Endothelial cell of umbilical vein (primary cell): ENCODE measurements at regions not wholly inside any gene's neighbourhood (a gene's known extent, or its start where the extent isn't known, plus 50 kb on each side); places are given as distances from the start of the nearest gene placed in this dataset.

Experiments used
- BruUV-seq: library from RNA; stranded (reverse); fragments of 400-500 nt; replicated peaks from 2 replicates; lab custom pipeline; 2021; lab: Mats Ljungman, UMichigan
- CTCF ChIA-PET: fragments of 300-600, 350-600 bp; sonication (Branson Sonifier 250); formaldehyde crosslinking; loops from one replicate; lab custom pipeline; 2021; ENCODE audit warnings: antibody characterized with exemption, inconsistent platforms; lab: Charles Lee
- POLR2A ChIA-PET: fragments of 300-600, 350-600 bp; sonication (Branson Sonifier 250); formaldehyde crosslinking; loops from one replicate; lab custom pipeline; 2021; ENCODE audit warnings: antibody characterized with exemption, inconsistent platforms; lab: Charles Lee
- DNase-seq: peaks from one replicate; pipeline ENCODE4 v3.0.0-alpha.2; 2011; ENCODE audit warnings: low read depth, low spot score
- FAIRE-seq: peaks from 2 replicates; lab custom pipeline; 2011; peaks lifted over from hg19 to GRCh38; lab: Jason Lieb, UNC
- H2AFZ ChIP-seq: 2 replicates; pipeline ENCODE4 v1.6.0; 2012; ENCODE audit warnings: low read depth, low read length, control low read depth, inconsistent platforms
- H3K27ac ChIP-seq: 2 replicates; pipeline ENCODE4 v1.5.1; 2011; ENCODE audit warnings: low read depth, mild to moderate bottlenecking, control low read depth, low read length, moderate library complexity; ENCODE audit not compliant: insufficient read depth
- H3K27me3 ChIP-seq, 2 experiments: 2 replicates each; pipeline versions ENCODE4 v1.6.0 to v1.6.1; 2011; ENCODE audit warnings: low read length in 2 of 2, mixed read lengths in 1 of 2; ENCODE audit not compliant: control insufficient read depth in 2 of 2, insufficient read depth in 2 of 2
- H3K36me3 ChIP-seq, 2 experiments: 2 replicates in 1 of 2; 3 replicates in 1 of 2; pipeline ENCODE4 v1.5.1; 2011; ENCODE audit warnings: low read length in 2 of 2, mild to moderate bottlenecking in 1 of 2, moderate library complexity in 1 of 2; ENCODE audit not compliant: control insufficient read depth in 2 of 2, insufficient read depth in 2 of 2; ENCODE audit errors: extremely low read depth in 1 of 2
- H3K4me1 ChIP-seq: 3 replicates; pipeline ENCODE4 v1.5.1; 2011; ENCODE audit warnings: mild to moderate bottlenecking, low read length; ENCODE audit not compliant: control insufficient read depth, insufficient read depth; ENCODE audit errors: extremely low read depth
- H3K4me2 ChIP-seq: 2 replicates; pipeline ENCODE4 v1.6.1; 2011; ENCODE audit warnings: low read length, control low read depth, mixed read lengths; ENCODE audit not compliant: insufficient read depth
- H3K4me3 ChIP-seq, 3 experiments: fragments of 200-600 bp in 1 of 3; sonication (generic), shearing (Covaris generic) in 1 of 3; replicated peaks in 1 of 3; 2 replicates each; pipeline ENCODE4 v1.5.1; 2011 to 2016; ENCODE audit warnings: control low read depth in 3 of 3, low read length in 3 of 3, mild to moderate bottlenecking in 2 of 3, inconsistent platforms in 1 of 3, low read depth in 1 of 3, moderate library complexity in 1 of 3; ENCODE audit not compliant: insufficient read depth in 1 of 3
- H3K79me2 ChIP-seq: 2 replicates; pipeline ENCODE4 v1.6.0; 2012; ENCODE audit warnings: low read length, inconsistent platforms; ENCODE audit not compliant: control insufficient read depth, insufficient read depth
- H3K9ac ChIP-seq: replicated peaks from 2 replicates; pipeline ENCODE3; 2011; ENCODE audit warnings: low read length, control low read depth; ENCODE audit not compliant: insufficient read depth; ENCODE audit errors: extremely low read depth
- H3K9me1 ChIP-seq: replicated peaks from 3 replicates; pipeline ENCODE4 v1.6.0; 2011; ENCODE audit warnings: mild to moderate bottlenecking, low read length; ENCODE audit not compliant: control insufficient read depth, insufficient read depth; ENCODE audit errors: extremely low read depth
- H3K9me3 ChIP-seq: replicated peaks from 2 replicates; pipeline ENCODE4 v1.5.1; 2012; ENCODE audit warnings: low read length, inconsistent platforms; ENCODE audit not compliant: control insufficient read depth, insufficient read depth
- H4K20me1 ChIP-seq: replicated peaks from 2 replicates; pipeline ENCODE3; 2011; ENCODE audit warnings: mild to moderate bottlenecking, low read length; ENCODE audit not compliant: control insufficient read depth, insufficient read depth; ENCODE audit errors: extremely low read depth
- CTCF ChIP-seq, 2 donors: IDR thresholded peaks; 1 replicate in 1 of 2; 2 replicates in 1 of 2; pipeline ENCODE4 v1.5.1; 2011; ENCODE audit warnings: low read length in 2 of 2, mild to moderate bottlenecking in 2 of 2, moderate library complexity in 2 of 2, control low read depth in 1 of 2, inconsistent platforms in 1 of 2, low read depth in 1 of 2; ENCODE audit not compliant: insufficient read depth in 1 of 2; ENCODE audit errors: extremely low read depth in 1 of 2
- EZH2 ChIP-seq: IDR thresholded peaks from 2 replicates; pipeline ENCODE4 v1.6.1; 2012; ENCODE audit warnings: borderline replicate concordance, low read depth, mild to moderate bottlenecking, moderate library complexity, low read length, inconsistent platforms; ENCODE audit not compliant: severe bottlenecking
- FOS ChIP-seq: IDR thresholded peaks from 2 replicates; pipeline ENCODE4 v1.6.1; 2011; ENCODE audit warnings: mild to moderate bottlenecking, low read length, moderate library complexity, borderline replicate concordance; ENCODE audit not compliant: insufficient read depth
- GATA2 ChIP-seq: IDR thresholded peaks from 2 replicates; pipeline ENCODE4 v1.7.0; 2011; ENCODE audit warnings: low read depth, mild to moderate bottlenecking, moderate library complexity, mixed read lengths, low read length; ENCODE audit not compliant: insufficient read length, insufficient read depth
- JUN ChIP-seq: IDR thresholded peaks from 2 replicates; pipeline ENCODE4 v1.6.1; 2011; ENCODE audit warnings: borderline replicate concordance, low read depth; ENCODE audit not compliant: insufficient read length, insufficient read depth
- MAX ChIP-seq: IDR thresholded peaks from 2 replicates; pipeline ENCODE4 v1.6.1; 2011; ENCODE audit not compliant: insufficient read depth, insufficient read length
- MYC ChIP-seq: IDR thresholded peaks from one replicate; pipeline ENCODE4 v1.6.1; 2011; ENCODE audit warnings: mild to moderate bottlenecking, low read depth, low read length
- POLR2A ChIP-seq: IDR thresholded peaks from 2 replicates; pipeline ENCODE4 v1.6.1; 2012; ENCODE audit warnings: low read depth, mild to moderate bottlenecking, control low read depth, low read length
- POLR2AphosphoS5 ChIP-seq: IDR thresholded peaks from 2 replicates; pipeline ENCODE4 v1.6.1; 2012; ENCODE audit warnings: low read depth, mild to moderate bottlenecking, control low read depth, low read length, moderate library complexity; ENCODE audit not compliant: insufficient read depth
- dilution Hi-C: fragments of 300-500 bp; cut with MboI; formaldehyde crosslinking; loops from one replicate; pipeline ENCODE4 v1.15.0; 2019; ENCODE audit warnings: low sequenced_read_pairs; ENCODE audit not compliant: extremely low pct_ligation_motif_present
- intact Hi-C: fragments of 100-400 bp; cut with micrococcal nuclease; formaldehyde crosslinking; loops from one replicate; pipeline ENCODE4 v1.10.0; 2022

GRCh38 chr13:99050983-99051488 is 73.2 kb upstream of the DOCK9 start:
- Histone ChIP-seq H3K9me1 (no peaks in the 10 kb centered on the region), H3K36me3 (no peaks in the 10 kb centered on the region), H3K27me3 (no peaks in the 10 kb centered on the region), H3K4me1 (peaks cover 18% of the 10 kb centered on the region), H3K9ac (no peak overlapping the region), H4K20me1 (no peaks in the 10 kb centered on the region), H2AFZ (no peak overlapping the region), H3K4me3 (no peak overlapping the region), H3K27ac (no peak overlapping the region), H3K9me3 (no peaks in the 10 kb centered on the region), H3K4me2 (no peak overlapping the region), H3K79me2 (no peaks in the 10 kb centered on the region)
- ChIA-PET CTCF (interaction anchor here (1.7 kb wide), 1 partner anchor 12 kb away, joined by 4 read pairs; no protein-coding TSS in a partner anchor), POLR2A (interaction anchor here (0.6 kb wide), 1 partner anchor 462 kb away, joined by 6 read pairs; no protein-coding TSS in a partner anchor)
- DNase-seq (no peak), FAIRE-seq (peak; percentile 15)
- BruUV-seq = no TSS peak
- dilution Hi-C loops (no loop called here), intact Hi-C loops (no loop called here)
- TF ChIP-seq POLR2A (no peak), GATA2 (no peak), CTCF (IDR thresholded peaks at IDR 0.05; ENCODE audit: extremely low read depth in 1 of 2, insufficient read depth in 1 of 2, low read depth in 1 of 2, low read length in 2 of 2) (no peak), EZH2 (no peak), MYC (no peak), MAX (no peak), POLR2AphosphoS5 (no peak), FOS (no peak), JUN (no peak)
